Large intestine (tissue), 3 donors: ENCODE measurements at regions not wholly inside any gene's neighbourhood (a gene's known extent, or its start where the extent isn't known, plus 50 kb on each side); places are given as distances from the start of the nearest gene placed in this dataset.

Experiments
- DNase-seq, 2 donors: peaks; one replicate each; pipeline versions ENCODE4 v3.0.0 to v3.0.0-alpha.2; 2013
- H3K27ac ChIP-seq: one replicate; pipeline ENCODE4 v1.5.1; 2013; ENCODE audit warnings: low read length
- H3K27me3 ChIP-seq: 2 replicates; pipeline ENCODE4 v1.6.1; 2013; ENCODE audit warnings: low read length; ENCODE audit not compliant: control insufficient read depth, insufficient read depth
- H3K36me3 ChIP-seq: 2 replicates; pipeline ENCODE4 v1.6.1; 2013; ENCODE audit warnings: low read length; ENCODE audit not compliant: control insufficient read depth, insufficient read depth
- H3K4me1 ChIP-seq: one replicate; pipeline ENCODE4 v1.6.1; 2013; ENCODE audit warnings: low read length; ENCODE audit not compliant: control insufficient read depth, insufficient read depth
- H3K4me3 ChIP-seq: one replicate; pipeline ENCODE4 v1.5.1; 2013; ENCODE audit warnings: low read length
- H3K9me3 ChIP-seq: one replicate; pipeline ENCODE4 v1.6.1; 2013; ENCODE audit warnings: mild to moderate bottlenecking, low read depth, low read length, moderate library complexity; ENCODE audit not compliant: control insufficient read depth
- WGBS: methylation state at CpG from one replicate; pipeline ENCODE4 v1.1.5; 2013; ENCODE audit warnings: low lambda C conversion rate; ENCODE audit not compliant: insufficient coverage; 5-methylcytosine and 5-hydroxymethylcytosine counted together

DNA sequence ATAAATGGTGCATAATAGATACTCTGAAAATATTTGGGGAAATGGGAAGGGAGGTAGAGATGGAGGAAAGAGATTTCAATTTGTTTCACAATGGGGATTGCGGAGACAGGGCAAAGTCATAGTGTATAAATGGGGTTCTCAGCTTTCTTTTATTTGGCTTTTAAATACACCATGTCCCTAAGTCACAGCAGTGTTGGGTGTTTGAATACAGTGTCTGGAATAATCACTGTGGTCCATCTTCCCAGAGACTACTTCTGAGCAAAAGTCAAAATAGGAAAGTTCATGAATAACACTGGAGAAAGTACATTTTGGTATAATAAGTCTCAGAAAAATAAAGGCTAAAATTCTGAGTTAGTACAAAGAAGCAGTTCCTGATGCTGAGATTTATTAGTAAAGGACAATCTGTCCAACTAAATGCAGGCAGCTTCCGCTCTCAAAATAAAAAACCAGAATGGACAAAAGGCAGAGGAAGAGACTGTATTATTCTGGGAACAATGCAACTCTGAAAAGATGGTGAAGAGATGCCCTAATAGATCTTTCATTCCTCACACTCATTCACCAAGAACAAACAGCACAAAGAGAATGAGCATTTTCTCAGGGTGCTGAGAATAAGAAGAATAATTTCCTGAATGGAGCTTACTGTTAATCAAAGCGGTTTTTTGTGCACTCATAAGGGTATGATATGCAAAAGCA lies 295.4 kb upstream of the PIK3C3 start:
- no peak for DNase-seq
- no peaks in the 10 kb centered on the region for H3K9me3 ChIP-seq
- no peaks in the 10 kb centered on the region for H3K36me3 ChIP-seq
- WGBS, result 100% methylated on average over 1 of the region's 3 CpGs
- no peak overlapping the region for H3K27ac ChIP-seq
- no peak overlapping the region for H3K4me3 ChIP-seq
- no peaks in the 10 kb centered on the region for H3K4me1 ChIP-seq
- no peaks in the 10 kb centered on the region for H3K27me3 ChIP-seq

DNA sequence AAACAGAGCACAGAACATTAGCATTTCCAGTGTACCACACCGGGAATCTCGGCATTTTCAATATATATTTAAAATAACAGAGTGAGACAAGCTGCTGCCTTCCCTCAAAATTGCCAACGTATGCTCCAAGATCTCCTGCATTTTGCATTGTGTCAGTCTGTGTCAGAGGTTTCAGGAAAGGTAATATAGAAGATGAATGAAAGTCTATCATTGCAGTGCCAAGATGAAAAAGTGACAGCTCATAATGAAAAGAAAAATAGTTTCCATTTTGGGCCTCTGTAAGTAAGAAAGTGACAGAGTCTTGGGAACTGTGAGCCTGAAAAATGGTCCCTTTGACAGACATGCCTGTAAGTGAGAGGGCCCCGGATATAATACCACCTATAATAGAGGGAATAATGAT lies 297.8 kb upstream of the PIK3C3 start:
- Histone ChIP-seq H3K27ac (no peak overlapping the region), H3K9me3 (no peaks in the 10 kb centered on the region), H3K4me3 (no peak overlapping the region), H3K36me3 (no peaks in the 10 kb centered on the region), H3K27me3 (no peaks in the 10 kb centered on the region), H3K4me1 (no peaks in the 10 kb centered on the region)
- no CpG with 5 or more reads among the region's 4 CpGs for WGBS
- DNase-seq, result no peak

DNA sequence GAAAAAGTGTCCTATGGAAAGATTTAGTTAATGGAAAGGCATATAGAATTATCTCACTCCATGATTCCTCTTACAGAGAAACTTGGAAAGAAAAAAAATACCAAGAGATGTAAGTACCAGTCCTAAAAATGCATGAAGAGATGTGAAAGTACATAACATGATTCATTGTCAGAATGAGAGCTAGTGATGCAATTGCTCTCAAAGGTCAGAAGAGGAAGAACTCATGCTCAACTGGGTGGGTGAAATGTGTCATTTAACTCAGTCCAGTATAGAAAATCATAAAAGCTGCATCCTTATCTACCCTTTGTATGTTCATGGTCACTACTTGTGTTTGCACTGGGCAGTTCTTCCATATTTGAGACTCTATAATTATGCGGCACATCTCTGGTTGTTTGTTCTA lies 300.0 kb upstream of the PIK3C3 start:
- no peaks in the 10 kb centered on the region for H3K9me3 ChIP-seq
- no peak overlapping the region for H3K27ac ChIP-seq
- no peaks in the 10 kb centered on the region for H3K36me3 ChIP-seq
- no peak for DNase-seq
- H3K4me3 ChIP-seq, result no peak overlapping the region
- H3K4me1 ChIP-seq, result no peaks in the 10 kb centered on the region
- no CpG with 5 or more reads among the region's 1 CpG for WGBS
- no peaks in the 10 kb centered on the region for H3K27me3 ChIP-seq

DNA sequence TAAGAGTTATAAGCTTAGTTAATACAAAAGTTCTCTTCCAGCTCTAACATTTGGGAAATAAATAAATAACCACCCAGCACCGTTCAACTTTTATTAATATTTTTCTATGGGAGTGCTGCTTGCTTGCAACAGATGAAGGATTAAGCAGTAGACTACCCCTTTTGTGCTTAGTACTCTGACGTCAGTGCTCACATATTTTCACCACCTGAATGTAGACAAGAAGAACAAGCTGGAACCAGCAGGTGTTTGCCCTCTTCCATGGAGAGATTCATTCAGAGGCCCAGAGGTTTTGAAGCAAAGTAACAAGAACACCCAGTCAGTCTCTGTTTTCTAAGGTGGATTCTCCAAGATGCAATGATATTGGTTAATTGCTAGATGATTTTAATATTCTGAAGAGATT lies 307.1 kb upstream of the PIK3C3 start:
- WGBS, result no CpG with 5 or more reads among the region's 2 CpGs
- Histone ChIP-seq H3K27me3 (no peaks in the 10 kb centered on the region), H3K27ac (no peak overlapping the region), H3K4me1 (no peaks in the 10 kb centered on the region), H3K36me3 (no peaks in the 10 kb centered on the region), H3K9me3 (no peaks in the 10 kb centered on the region), H3K4me3 (no peak overlapping the region)
- no peak for DNase-seq

DNA sequence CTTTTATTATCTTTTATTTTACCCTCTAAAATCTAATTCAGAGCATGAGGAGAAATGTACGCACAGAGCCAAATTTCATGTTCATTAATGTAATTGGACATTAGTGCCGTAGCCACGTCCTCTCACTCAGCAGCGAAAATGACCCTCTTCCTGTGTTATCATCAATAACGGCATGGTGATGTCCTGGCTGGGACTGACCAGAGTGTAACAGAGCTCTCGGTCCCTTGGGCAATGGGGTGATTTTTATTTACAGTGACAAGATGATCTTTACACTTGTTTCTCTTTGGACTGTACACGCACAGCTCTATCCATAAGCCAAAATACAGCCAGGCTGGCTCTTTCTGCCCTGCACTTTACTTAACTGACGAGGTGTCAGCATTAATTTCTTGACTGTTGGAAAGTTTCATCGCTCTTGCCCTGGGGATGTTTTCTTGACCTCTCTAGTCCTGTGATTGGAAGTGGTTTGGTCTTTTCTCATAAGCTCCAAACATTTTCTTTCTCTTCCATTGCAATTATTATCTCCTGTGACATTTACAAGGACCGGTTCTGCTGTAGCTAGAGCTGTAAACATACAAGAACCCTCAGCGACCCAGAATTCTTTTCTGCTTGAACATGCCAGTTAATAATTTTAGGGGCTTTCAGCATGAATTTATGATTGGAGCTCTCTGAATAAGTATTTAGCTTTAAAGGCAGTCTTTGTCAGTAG lies 308.0 kb upstream of the PIK3C3 start:
- Histone ChIP-seq H3K9me3 (no peaks in the 10 kb centered on the region), H3K27me3 (no peaks in the 10 kb centered on the region), H3K27ac (no peak overlapping the region), H3K36me3 (no peaks in the 10 kb centered on the region), H3K4me1 (no peaks in the 10 kb centered on the region), H3K4me3 (no peak overlapping the region)
- DNase-seq, result no peak
- WGBS, result 93% methylated on average over 2 of the region's 11 CpGs

DNA sequence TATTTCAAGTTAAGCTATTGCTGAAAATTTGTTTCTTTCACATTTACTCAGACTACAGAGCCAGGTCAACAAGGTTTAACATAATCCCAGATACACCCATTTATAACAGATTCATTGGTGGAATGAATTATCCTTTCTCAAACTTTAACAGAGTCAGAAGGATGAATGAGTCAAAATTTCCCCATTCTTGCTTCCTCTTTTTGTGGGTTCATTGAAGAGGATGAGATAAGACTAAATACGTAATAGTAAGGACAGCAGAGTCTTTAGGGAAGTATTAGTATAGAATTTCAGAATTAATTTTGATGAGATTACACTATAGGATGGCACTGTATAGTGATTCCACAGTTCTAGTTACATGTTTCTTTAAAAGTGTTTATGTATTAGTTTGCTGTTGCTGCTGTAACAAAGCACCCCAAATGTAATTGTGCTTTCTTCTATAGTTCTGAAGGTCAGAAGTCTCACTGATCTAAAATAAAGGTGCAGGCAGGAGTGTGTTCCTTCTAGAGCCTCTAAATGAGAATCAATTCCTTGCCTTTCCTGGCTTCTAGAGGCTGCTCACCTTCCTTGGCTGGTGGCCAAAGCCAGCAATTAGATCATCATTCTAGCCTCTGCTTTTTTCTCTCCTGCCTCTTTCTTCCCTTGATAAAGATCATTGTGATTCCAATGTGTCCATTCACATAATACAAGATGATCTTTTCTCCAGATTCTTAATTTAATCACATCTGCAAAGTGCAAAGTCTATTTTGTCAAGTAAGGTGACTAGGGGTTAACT lies 309.3 kb upstream of the PIK3C3 start:
- H3K4me3 ChIP-seq, result no peak overlapping the region
- H3K9me3 ChIP-seq, result no peaks in the 10 kb centered on the region
- H3K27ac ChIP-seq, result no peak overlapping the region
- H3K36me3 ChIP-seq, result no peaks in the 10 kb centered on the region
- H3K27me3 ChIP-seq, result no peaks in the 10 kb centered on the region
- H3K4me1 ChIP-seq, result no peaks in the 10 kb centered on the region
- 100% methylated on average over 1 of the region's 1 CpG for WGBS
- DNase-seq, result no peak

DNA sequence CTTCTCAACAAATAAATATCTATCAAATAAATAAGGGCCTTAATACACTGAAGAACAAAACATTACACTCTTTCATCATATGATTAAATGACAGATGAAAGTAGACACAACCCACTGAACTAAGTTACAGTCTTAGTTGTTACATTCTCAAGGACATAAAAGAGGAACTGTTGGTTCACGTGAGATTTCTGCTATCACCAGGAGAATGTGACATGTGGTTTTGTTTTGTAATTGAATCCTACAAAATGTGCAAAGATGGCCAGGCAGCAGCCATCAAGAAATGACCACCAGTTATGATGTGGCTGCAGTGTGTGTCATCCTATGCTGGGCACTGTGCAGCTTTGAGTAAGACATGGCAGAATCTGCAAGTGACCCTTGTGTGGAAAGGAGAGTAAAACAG lies 310.6 kb upstream of the PIK3C3 start:
- Histone ChIP-seq H3K27me3 (no peaks in the 10 kb centered on the region), H3K9me3 (no peaks in the 10 kb centered on the region), H3K4me3 (no peak overlapping the region), H3K36me3 (no peaks in the 10 kb centered on the region), H3K4me1 (no peaks in the 10 kb centered on the region), H3K27ac (no peak overlapping the region)
- no peak for DNase-seq
- WGBS, result no CpG with 5 or more reads among the region's 1 CpG

DNA sequence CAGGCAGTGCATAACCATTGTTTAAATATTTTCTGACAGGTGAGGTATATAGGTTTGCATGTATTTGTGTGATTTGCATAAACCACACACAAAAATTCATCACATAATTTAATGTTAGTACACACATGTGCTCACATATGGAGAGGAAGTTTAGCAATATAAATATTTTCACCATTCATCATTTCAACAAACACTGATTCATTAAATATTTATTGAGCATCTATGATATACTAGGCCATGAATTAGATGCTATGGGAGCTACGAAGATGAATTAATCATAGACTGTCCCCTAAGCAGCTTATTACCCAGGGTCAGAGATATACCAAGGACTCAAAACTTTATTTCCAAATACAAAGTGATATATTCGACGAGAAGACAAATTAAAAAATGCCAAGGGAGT lies 311.6 kb upstream of the PIK3C3 start:
- Histone ChIP-seq H3K27me3 (no peaks in the 10 kb centered on the region), H3K27ac (no peak overlapping the region), H3K4me1 (no peaks in the 10 kb centered on the region), H3K9me3 (no peaks in the 10 kb centered on the region), H3K36me3 (no peaks in the 10 kb centered on the region), H3K4me3 (no peak overlapping the region)
- no peak for DNase-seq
- WGBS, result no CpG with 5 or more reads among the region's 3 CpGs

DNA sequence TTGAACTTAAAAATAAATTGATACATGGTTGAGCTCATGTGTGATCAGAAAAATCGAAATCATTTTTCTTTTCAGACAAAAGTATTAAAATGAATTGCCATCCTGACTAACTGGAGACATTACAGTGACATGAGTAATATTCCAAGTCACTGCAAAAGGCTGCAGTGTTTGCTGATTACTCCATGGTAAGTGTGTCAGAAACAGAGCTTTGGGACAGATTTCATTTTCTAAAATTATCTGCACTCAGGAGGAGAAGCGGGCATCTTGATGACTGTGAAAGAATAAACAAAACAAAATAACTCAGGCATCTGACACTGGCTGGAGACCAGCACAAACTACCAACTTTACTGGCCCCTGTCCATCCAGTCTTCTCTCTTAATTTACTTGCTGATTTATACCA lies 312.3 kb upstream of the PIK3C3 start:
- no peak overlapping the region for H3K27ac ChIP-seq
- H3K4me1 ChIP-seq, result no peaks in the 10 kb centered on the region
- 60% methylated on average over 1 of the region's 2 CpGs for WGBS
- H3K4me3 ChIP-seq, result no peak overlapping the region
- no peak for DNase-seq
- no peaks in the 10 kb centered on the region for H3K36me3 ChIP-seq
- no peaks in the 10 kb centered on the region for H3K9me3 ChIP-seq
- no peaks in the 10 kb centered on the region for H3K27me3 ChIP-seq

DNA sequence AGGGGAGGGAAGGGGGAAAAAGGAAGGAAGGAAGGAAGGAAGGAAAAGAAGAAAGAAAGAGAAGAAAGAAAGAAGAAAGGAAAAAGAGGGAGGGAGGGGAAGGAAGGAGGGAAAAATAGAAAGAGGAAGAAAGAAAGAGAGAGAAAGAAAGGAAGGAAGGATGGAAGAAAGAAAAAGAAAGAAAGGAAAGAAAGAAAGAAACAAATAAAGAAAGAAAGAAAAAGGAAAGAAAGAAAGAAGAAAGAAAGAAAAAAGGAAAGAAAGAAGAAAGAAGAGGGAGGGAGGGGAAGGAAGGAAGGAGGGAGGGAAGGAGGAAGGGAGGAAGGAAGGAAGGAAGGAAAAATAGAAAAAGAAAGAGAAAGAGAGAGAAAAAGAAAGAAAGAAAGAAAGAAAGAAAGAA lies 315.8 kb upstream of the PIK3C3 start:
- DNase-seq, result no peak
- no peak overlapping the region for H3K4me3 ChIP-seq
- no peaks in the 10 kb centered on the region for H3K36me3 ChIP-seq
- H3K9me3 ChIP-seq, result no peaks in the 10 kb centered on the region
- H3K27ac ChIP-seq, result no peak overlapping the region
- no peaks in the 10 kb centered on the region for H3K27me3 ChIP-seq
- no peaks in the 10 kb centered on the region for H3K4me1 ChIP-seq
